HG02852 (cell line): ENCODE measurements at regions not wholly inside any gene's neighbourhood (a gene's known extent, or its start where the extent isn't known, plus 50 kb on each side); places are given as distances from the start of the nearest gene placed in this dataset.
"Not testable (repeated sequence)": the region's sequence is repeated elsewhere in the genome, so short reads cannot be mapped to it uniquely, and the experiment has no call there.

Experiments
- ATAC-seq: cut with Tn5 transposase; IDR thresholded peaks from one replicate; pipeline ENCODE4 v1.9.1; 2021; ENCODE audit warnings: mild to moderate bottlenecking, moderate library complexity; ENCODE audit not compliant: unreplicated experiment

DNA sequence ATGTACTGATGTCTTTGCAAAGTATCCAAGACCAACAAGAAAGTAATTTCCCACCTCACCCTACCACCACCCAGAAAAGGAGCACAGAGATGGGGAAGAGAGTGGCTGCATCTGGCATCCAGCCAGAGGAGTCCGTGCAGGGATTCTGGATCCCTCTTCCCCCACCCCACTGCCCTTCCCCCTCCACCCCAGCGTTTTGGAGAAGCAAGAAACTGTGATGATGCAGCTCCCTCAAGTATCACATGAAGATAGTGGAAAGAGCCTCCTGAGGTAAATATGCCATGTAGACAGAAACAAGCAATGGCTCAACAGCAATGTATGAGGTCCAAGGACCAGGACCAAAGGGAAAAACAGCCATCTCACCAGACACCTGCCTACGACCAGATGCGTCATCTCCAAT, 153.8 kb downstream of the DEPDC1B start:
- no peak for ATAC-seq

DNA sequence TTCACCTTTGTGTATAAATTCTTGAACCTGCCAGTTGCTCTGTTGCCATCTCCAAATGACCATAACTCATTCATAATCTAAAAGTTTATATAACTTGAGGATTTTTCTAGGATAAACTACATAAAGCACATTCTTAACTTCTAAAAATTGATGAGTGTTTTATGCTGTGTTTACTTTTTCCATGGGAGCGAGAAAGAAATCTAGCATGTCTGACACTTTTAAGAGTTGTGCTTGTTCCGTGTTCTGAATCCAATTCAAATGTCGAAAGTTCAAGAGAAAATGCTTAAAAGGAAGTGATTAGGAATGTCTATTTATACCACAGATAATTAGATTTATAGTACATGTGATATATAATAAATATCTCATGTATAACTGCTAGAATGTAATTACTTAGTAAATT, 154.4 kb downstream of the DEPDC1B start:
- no peak for ATAC-seq

DNA sequence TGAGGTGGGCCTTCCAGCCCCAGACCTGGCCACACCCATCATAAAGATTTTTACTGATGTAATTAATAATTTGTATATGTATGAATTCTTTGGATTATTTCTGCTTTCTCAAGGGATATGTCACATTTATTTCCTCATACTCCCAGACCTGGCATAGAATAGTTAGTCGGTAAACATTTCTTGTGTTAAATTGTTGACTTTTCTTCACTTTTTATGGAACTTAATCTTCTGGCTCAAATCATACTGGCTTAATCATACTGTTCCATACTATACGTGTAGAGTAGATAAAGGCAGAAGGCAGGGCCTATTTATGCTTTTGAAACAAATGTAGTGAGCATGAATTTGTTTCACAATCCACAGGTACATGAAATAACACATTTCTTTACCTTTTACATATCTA, 155.8 kb downstream of the DEPDC1B start:
- ATAC-seq = no peak

DNA sequence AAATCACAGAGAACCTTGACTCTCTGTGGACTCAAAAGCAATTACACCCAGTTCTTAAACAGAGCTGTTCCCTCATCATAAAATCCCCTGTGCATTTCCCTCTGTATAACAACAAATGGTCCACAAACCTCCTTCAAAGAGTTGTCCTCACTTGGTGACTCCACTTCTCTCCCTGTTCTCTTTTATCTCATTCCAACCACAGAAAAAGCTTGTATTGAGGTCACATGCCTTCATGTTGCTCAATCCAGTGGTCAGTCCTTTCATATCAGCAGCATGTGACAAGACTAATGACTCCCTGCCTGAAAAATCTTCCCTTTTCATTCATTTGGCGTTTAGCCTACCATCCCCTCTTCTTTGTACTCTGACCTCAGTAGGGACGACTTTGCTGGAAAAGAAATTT, 158.0 kb downstream of the DEPDC1B start:
- peak; percentile 32 for ATAC-seq

DNA sequence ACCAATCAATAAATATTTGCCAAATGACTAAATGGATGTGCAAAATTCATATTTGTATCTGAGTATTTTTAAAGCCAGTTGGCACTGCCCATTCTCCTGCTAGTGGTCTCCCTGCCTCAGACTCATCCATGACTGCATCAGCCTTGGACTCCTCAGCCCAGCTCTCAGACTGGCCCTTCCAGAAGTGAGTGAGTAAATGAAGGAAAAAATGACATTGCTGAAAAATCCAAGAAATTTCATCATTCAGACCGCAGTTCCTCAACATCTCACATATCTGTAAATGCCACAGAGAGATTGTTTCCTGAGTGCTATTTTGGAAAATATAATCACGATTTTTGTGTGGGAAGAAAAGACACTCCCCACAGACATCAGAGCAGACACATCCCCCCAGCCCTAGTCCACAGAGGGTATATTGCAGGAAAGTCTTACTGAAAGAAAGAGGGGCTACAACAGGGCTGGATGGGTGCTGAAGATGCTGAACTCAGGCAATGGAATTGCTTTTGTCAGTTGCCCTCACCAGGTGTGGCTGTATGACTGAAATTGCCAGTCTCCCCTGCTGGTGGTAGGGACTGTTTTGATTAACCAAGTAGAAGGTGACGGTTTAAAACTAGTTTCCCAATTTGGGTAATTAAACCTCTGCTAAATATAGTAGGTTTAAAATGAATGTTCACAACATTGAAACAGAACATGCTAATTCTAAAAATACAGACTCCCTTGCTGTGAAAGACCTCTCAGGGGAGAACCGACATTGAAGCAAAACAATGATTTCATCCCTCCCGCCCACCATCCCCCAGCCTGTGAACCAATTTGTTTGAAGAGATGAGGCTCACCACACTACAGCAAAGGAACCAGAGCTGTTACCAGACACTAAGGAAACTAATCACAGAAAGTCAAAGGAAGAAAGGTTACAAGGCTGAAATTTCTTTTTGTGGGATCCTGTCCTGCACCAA, 158.8 kb downstream of the DEPDC1B start:
- ATAC-seq = peak; percentile 89

DNA sequence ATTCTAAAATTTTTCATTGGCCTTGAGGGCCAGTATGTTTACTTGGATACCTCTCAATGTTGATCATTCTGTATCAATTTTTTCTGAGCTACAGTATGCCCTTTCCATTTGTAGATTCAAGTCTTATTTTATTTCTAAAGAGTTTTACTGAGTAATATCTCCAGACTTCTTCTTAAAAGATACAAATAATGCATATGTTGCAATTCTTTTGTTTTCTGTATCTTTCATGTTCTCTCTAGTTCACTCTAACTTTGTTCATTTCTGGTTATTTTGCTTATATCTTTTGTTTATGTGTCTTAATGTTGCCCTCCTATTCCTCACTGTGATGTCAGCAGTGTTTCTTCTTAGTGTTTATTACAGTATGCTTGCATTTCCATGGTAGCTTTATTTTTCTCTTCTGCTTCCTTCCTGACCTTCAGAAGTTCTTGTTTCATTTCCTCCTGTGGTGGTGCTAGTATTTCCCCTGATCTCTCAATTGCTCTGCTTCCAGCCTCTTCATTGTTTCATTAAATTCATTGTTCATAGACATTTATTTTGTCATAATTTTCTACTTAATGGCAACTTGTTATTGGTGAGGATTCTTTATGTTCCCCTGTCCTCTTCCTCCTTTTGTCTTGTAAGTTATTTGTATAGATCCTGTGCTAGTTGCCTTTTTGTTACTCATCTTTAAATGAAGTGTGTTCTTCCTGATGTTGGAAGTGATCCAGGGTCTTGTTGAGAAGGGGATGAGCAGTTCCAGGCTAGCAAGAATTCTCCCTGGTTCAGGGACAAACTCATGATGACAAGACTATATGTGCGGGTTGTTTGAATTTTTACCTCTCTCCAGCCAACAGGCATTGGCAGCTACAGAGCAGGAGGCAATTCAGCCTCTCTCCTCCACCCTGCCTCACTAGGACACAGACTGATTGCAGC, 160.8 kb downstream of the DEPDC1B start:
- ATAC-seq = no peak

DNA sequence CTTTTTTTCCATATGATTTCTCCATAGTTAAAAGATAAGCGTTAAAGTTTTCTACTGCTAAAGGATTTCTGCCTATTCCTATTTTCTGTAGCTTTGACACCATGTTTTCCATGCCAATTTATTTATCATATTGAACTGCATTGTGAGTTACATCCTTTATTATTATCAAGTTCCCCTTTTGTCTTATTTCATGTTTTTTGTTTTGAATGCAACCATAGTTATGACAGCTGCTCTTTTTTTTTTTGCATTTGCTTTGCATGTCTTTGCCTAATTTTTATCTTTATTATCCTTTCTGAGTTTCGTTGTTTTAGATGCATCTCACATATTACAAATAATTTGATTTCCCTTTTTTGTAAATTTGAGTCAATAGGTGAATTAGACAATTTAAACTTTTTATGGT, 161.5 kb downstream of the DEPDC1B start:
- no peak for ATAC-seq

DNA sequence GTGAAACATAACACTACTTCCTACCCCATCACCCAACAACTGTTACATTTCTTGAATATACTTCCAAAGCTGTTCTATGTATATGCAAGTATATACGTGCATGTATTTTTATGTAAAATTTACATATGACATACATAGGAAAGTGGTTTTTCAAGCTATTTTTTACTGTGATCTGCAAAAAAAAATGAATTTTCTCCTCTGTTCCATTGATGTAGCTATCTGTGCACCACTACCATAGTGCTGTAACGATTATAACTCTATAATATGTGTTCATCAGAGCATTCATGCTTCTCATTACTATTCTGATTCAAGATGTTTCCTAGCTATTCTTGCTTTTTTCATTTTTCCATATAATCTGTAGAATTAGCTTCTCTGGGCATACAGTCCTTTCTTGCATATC, 164.0 kb downstream of the DEPDC1B start:
- ATAC-seq = no peak

DNA sequence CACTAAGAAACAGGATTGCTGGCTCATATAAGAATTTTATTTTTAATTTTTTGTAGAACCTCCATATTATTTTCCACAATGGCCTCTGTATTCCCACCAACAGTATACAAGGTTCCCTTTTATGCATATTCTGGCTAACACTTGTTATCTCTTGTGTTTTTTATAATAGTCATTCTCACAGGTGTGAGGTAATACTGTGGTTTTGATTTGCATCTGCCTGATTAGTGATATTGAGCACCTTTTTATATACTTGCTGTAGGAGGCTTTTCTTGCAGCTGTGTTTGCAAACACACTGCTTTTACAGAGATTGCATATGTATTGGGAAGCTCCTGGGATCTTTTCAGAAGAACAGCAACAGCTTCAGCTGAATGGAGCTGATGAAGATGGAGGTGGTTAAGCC, 164.8 kb downstream of the DEPDC1B start:
- ATAC-seq = peak; percentile 72

DNA sequence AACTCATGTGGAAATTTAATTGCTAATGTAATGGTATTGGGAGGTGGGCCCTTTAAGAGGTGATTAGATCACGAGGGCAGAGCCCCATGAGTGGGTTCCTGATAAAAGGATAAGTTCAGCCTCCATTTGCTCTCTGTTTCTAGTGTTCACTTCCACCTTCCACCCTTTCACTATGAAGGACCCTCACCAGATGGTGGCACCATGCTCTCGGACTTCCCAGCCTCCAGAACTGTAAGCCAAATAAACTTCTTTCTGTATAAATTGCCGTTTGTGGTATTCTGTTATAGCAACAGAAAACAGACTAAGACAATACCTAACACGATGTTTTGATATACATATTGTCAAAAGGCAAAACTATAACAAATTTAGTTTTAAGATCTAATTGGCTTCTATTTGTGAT, 166.2 kb downstream of the DEPDC1B start:
- no peak for ATAC-seq

DNA sequence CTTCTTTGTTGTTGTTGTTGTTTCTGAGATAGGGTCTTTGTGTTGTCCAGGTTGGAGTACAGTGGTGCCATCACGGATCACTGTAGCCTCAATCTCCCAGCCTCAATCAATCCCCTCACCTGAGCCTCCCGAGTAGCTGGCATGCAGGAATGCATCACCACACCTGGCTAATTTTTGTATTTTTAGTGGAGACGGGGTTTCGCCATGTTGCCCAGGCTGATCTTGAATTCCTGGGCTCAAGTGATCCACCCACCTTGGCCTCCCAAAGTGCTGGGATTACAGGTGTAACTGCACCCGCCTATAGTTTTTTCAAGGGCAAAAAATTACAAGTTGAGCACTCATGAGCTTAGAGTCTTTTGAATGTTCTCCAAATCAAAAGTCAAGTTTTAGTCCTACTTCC, 167.2 kb downstream of the DEPDC1B start:
- ATAC-seq = not testable (repeated sequence)

DNA sequence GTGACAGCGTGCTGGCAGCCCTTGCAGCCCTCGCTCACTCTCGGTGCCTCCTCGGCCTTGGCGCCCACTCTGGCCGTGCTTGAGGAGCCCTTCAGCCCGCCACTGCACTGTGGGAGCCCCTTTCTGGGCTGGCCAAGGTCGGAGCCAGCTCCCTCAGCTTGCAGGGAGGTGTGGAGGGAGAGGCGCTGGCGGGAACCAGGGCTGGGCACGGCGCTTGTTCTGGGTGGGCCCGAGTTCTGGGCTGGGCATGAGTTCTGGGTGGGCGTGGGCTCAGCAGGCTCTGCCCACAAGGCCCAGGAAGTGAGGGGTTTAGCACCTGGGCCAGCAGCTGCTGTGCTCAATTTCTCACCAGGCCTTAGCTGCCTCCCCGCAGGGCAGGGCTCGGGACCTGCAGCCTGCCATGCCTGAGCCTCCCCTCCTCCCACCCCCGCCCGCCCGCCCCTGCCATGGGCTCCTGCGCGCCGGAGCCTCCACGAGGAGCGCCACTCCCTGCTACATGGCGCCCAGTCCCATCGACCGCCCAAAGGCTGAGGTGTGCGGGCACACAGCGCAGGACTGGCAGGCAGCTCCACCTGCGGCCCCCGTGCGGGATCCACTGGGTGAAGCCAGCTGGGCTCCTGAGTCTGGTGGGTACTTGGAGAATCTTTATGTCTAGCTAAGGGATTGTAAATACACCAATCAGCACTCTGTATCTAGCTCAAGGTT, 169.7 kb downstream of the DEPDC1B start:
- not testable (repeated sequence) for ATAC-seq

DNA sequence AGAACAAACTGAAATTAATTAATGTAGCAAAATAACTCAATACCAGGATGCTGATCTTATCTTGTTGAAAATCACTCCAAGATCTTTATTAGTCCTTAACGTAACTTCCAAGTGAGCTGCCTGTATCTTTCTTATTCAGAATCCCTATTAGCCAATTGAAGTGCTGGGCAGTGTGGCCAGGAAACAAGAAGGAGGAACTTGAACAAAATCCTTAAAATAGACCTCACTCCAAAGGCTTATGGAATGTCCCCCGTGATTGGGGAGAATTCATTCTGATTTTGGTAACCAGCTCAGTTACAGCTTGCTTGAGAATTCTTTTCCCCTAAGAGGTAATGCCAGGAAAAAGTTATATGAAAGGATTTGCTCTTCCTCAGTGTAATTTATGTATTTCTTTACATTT, 171.0 kb downstream of the DEPDC1B start:
- ATAC-seq = no peak

DNA sequence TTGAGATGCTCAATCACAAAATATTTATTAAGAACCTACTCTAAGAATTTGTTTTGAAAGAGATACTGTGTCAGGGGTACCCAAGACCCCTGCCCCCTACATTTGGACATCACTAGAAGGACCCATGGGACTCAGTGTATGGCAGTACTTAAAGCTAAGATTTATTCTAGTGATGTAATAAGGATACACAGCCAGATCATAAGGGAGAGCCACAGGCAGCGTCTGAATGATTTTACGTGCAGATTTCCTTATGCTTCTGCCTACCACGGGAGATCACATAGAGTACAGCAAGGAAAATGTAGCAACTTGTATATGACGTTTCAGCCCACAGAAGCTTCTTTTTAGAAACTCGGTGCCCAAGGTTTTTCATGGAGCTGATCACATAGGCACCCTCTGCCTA, 172.9 kb downstream of the DEPDC1B start:
- ATAC-seq = no peak

DNA sequence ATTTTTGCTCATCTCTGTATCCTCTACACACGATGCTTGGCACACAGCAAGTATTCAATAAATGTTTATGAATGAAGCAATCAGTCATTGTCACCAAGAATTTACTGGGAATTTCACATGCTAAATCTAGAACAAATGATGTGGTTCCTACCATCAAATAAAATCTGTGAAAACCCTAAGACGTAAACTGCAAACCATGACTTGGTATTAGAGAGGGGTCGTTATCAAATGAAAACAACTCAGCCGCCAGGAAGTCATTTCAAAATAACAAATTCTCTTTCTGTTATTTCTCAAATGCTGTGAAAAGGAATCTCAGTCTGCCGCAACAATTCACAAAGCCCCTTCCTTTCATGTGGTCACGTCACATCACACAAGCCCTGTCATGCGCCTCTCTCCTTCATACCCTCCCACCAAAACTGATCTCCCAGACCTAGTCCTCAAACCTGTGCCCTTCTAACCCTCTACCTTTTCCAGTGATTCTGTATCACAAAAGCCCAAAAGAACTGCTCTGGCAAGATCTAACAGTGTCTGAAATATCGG, 173.6 kb downstream of the DEPDC1B start:
- ATAC-seq = no peak

DNA sequence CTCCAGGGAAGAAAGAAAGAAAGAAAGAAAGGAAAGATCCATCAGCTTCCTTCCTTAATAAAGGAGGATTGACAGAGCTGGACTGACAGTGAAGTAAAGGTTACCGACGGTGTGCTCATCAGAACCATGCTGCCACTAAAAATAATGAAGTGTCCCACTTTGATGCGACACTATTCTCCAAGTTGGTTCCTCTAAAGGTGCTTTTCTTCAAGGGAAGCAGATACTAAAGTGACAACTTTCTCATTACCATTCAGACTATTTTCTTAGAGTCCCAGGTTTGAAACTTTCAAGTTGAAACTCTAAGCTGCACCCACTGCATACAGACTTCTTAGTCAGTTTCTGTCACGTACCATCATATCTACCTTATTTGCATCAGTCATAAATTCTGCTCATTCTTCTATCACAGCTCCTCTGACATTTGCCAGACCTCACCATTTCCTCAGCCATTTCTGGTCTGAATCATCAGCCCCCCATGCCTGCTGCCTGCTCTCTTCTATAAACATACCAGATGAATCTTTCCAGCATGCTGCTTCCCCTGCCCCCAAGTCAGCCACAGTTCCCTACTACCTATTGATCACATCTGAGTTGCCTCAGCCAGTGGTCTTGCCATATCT, 177.6 kb downstream of the DEPDC1B start:
- peak; percentile 82 for ATAC-seq

DNA sequence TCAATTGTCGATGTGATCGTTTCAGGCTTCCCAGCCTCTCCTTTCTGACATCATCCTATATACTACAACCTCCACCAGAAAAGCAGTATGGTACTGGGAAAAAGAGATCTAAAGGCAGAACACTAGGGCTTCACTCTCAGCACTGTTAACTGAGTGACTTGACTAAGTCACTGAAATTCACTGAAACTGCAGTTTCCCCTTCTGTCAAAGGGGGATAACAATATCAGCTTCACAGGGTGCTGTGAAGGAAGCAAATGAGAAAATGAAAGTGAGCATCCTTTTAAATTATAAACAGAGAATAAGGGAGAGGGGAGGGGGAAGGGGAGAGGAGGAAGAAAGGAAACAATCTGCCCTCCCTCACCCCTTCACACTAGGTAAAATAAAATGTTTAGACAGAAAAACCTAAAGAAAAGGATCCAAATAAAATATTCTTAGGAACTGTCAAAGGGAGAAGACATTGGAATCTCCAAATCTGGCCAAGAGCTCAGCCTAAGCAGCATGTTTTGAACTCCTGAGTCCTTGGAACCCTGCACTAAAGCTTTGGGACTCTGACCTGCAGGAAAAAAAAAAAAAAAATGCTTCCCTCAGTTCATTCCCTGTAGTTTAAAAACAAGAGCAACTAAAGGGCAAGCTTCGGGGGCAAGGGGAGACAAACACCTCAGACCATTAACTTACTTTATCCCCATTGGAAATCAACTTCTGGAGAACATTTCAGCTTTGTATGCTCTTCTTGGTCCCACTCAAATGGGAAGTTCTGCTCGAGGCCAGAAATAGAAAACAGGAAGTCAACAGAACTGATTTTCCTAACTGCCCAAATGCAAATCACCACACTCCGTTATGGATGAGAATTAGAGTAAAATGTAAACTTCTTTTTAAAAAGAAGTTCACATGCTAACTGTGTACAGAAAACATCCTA, 178.3 kb downstream of the DEPDC1B start:
- peak; percentile 40 for ATAC-seq

DNA sequence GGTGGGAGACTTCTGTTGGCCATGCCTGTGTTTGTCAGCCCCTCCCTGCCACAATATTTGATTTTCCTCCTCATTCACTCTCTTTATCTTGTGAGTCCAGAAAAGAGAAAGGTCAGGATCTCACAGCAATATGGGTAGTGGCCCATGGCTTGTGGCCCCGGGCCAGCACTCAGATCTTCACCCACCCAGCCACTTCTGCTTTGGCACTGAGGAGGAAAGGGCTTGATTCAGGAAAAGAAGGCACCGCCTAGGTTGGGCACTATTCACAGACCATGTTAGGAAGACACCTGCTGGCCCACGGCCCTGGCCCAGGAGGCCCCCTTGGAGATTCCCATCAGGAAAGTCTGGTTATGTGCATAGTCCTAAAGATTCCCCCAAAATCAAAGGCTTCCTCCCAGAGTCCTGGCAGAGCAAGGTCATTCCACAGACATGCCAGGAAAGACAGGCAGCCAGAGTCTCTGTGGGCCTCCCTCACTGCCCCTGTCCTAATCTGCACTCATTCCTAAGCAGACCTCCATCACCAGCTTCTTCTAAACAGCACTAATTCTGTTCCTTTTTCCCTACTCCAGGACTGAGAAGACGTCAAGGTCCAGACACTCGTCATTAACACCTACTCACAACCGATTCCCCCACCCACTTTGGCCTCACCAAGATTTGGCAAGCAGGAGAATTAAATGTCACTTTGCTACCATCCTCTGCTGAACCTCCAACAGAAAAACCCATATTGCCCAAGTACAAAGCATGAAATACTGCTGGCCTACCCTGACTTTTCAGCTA, 179.3 kb downstream of the DEPDC1B start:
- ATAC-seq = no peak

DNA sequence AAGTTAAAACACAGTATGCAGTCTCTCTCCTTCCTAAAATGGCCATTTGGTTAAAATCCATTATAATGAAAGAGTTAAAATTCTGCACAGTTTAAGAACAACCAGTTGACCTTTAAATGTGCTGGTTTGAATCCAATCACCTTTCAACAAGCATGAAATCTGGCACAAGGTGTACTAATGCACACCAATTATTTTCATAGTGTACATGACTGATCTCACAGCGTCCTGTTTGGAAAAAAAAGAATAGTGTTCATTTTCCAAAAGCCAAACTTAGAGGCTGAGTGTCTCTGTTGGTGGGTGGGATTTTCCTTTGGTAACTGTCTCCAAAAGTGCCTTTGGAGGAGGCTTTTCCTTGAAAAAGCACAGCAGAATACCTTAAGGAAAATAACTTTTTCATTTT, 180.6 kb downstream of the DEPDC1B start:
- ATAC-seq = no peak
